BLaER1 (cell line): ENCODE measurements at regions not wholly inside any gene's neighbourhood (a gene's known extent, or its start where the extent isn't known, plus 50 kb on each side); places are given as distances from the start of the nearest gene placed in this dataset.
"Not testable (repeated sequence)": the region's sequence is repeated elsewhere in the genome, so short reads cannot be mapped to it uniquely, and the experiment has no call there.

Source experiments
- H3K27ac ChIP-seq: shearing (Covaris generic); formaldehyde crosslinking; 2 replicates; pipeline ENCODE4 v1.8.1; 2022
- H3K27me3 ChIP-seq: shearing (Covaris generic); formaldehyde crosslinking; 2 replicates; pipeline ENCODE4 v1.8.1; 2022
- H3K36me3 ChIP-seq: shearing (Covaris generic); formaldehyde crosslinking; 2 replicates; pipeline ENCODE4 v1.8.1; 2022
- H3K4me1 ChIP-seq: shearing (Covaris generic); formaldehyde crosslinking; 2 replicates; pipeline ENCODE4 v1.8.1; 2022
- H3K4me2 ChIP-seq: shearing (Covaris generic); formaldehyde crosslinking; 2 replicates; pipeline ENCODE4 v1.8.1; 2022
- H3K4me3 ChIP-seq: shearing (Covaris generic); formaldehyde crosslinking; 2 replicates; pipeline ENCODE4 v1.8.1; 2022
- H3K9ac ChIP-seq: shearing (Covaris generic); formaldehyde crosslinking; 2 replicates; pipeline ENCODE4 v1.8.1; 2022
- H3K9me3 ChIP-seq: shearing (Covaris generic); formaldehyde crosslinking; 2 replicates; pipeline ENCODE4 v1.8.1; 2022
- H4K20me1 ChIP-seq: shearing (Covaris generic); formaldehyde crosslinking; 2 replicates; pipeline ENCODE4 v1.8.1; 2022
- Cebpa-rat ChIP-seq: shearing (Covaris generic); IDR thresholded peaks from 2 replicates; pipeline ENCODE4 v1.8.1; 2022

DNA sequence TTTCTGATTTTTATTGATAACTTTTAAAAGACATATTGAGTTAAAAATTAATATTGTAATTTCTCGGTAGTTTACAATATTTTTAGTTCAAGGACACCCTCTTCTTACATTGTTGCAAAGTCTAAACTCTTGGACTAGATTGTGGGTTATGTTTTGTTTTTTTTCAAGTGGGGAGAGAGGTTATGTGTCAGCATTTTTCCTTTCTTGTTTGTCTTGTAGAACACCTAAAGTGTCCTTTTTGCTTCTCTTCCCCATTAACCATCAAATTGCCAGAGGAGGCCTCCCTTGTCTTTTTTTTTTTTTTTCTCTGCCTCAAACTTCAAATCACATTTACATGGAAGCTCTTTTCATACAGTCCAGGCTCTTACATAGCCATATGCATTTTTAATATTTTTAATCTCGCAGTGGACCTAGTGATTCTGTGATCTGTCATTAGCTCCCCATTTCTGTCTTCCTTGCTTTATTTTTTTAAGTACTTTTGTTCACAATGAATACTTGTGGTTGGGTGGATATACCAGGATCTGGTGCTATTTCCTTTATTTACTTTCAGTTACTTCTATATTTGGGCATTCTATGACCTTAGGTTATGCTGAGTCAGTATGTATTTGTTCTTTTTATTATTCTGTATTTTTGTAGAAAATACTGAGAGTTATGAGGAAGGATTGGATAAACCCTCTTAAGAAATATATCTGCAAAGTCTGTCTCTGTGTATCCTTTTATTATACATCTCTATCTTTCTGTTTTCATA is 2280.6 kb upstream of the ACO1 start:
- Histone ChIP-seq H3K27ac (no peak overlapping the region), H3K36me3 (no peaks in the 10 kb centered on the region), H3K27me3 (no peaks in the 10 kb centered on the region), H4K20me1 (no peaks in the 10 kb centered on the region), H3K9ac (no peak overlapping the region), H3K4me1 (no peaks in the 10 kb centered on the region), H3K4me2 (no peak overlapping the region), H3K9me3 (no peaks in the 10 kb centered on the region), H3K4me3 (no peak overlapping the region)
- TF ChIP-seq Cebpa-rat = no peak

GRCh38 chr9:30107134-30107533 is 2277.3 kb upstream of the ACO1 start:
- not testable (repeated sequence) for H3K27ac ChIP-seq, H3K4me2 ChIP-seq, H3K4me1 ChIP-seq, H3K4me3 ChIP-seq, H3K9me3 ChIP-seq, H3K9ac ChIP-seq, H3K27me3 ChIP-seq, H4K20me1 ChIP-seq, H3K36me3 ChIP-seq

DNA sequence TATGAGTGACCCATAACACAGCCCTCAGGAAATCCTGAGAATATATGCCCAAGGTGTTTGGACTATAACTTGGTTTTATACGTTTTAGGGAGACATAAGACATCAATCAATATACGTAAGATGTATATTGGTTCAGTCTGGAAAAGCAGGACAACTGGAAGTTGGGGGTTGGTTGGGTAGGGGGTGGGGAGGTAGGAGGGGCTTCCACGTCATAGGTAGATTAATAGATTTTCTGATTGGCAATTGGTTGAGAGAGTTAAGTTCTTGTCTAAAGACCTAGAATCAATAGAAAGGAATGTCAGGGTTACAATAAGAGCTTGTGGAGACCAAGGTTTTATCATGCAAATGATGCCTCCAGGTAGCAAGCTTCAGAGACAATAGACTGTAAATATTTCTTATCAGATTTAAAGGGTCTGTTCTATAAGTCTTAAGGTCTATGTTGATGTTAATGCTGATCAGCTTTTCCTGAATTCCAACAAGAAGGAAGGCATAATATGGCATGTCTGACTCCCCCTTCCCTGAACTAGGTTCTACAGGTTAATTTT is 2267.7 kb upstream of the ACO1 start:
- Histone ChIP-seq H3K9me3 (no peaks in the 10 kb centered on the region), H3K4me3 (no peak overlapping the region), H3K27me3 (no peaks in the 10 kb centered on the region), H3K27ac (no peak overlapping the region), H3K36me3 (no peaks in the 10 kb centered on the region), H3K4me2 (no peak overlapping the region), H4K20me1 (no peaks in the 10 kb centered on the region), H3K4me1 (no peaks in the 10 kb centered on the region), H3K9ac (no peak overlapping the region)
- TF ChIP-seq Cebpa-rat = no peak

DNA sequence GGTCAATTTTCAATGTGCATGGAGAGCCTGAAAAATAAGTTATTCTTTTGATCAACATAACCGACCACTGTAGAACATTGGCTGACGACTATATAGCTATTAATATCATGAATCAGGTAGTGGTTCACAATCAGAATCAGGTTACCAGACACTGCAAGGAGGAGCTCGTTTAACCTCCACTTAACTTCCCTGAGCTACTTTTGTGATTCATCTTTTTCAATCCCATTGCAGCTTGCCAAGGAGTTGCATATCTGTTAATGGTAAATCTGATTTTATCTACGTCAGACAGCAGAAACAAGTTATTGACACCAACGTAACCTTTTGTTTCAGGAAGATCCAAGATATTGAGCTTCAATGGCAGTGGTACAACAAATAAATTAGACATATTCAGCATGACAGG is 2263.8 kb upstream of the ACO1 start:
- Histone ChIP-seq H3K4me3 (no peak overlapping the region), H3K4me1 (no peaks in the 10 kb centered on the region), H3K9me3 (no peaks in the 10 kb centered on the region), H3K36me3 (no peaks in the 10 kb centered on the region), H3K4me2 (no peak overlapping the region), H3K27ac (no peak overlapping the region), H3K27me3 (no peaks in the 10 kb centered on the region), H3K9ac (no peak overlapping the region), H4K20me1 (no peaks in the 10 kb centered on the region)
- TF ChIP-seq Cebpa-rat = no peak

DNA sequence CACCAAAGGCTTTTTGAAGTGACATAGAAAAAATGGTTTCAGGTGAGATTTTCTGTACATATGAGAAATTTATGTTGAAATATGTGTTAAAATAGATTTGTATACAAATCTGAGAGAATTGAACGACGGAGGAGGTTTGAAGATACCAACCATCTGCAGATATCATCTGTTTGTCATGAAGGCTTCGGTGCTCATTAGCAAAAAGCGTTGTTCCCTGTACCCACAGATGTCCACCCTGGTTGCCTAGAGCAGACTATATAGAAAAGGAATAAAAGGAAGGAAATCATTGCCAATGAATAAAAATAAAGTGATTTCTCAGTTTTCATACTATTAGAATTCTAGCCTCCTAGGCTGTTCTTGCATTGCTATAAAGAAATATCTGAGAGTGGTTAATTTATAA is 2262.8 kb upstream of the ACO1 start:
- H3K4me1 ChIP-seq = no peaks in the 10 kb centered on the region
- H3K9ac ChIP-seq = no peak overlapping the region
- H3K4me2 ChIP-seq = no peak overlapping the region
- no peak overlapping the region for H3K27ac ChIP-seq
- no peaks in the 10 kb centered on the region for H3K36me3 ChIP-seq
- no peak for TF ChIP-seq Cebpa-rat
- no peaks in the 10 kb centered on the region for H3K9me3 ChIP-seq
- H3K27me3 ChIP-seq = no peaks in the 10 kb centered on the region
- H3K4me3 ChIP-seq = no peak overlapping the region
- H4K20me1 ChIP-seq = no peaks in the 10 kb centered on the region

DNA sequence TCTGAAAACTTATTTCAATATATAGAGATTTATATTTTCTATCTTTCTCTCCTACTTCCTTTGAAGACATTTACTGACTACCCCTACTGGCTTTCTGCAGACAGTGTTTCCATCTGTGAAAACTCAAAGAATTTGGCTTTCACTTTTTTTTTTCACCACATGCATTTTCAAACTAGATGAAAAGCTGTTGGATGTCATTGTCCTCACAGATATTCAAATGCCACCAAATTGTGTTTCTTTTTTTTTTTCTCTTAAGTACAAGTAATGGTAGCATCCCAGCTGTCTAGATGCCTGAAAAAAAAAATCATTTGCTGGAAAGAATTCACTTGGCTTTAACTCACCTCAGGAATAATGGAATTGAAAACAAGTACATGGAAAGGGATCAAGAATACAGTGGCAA is 2258.6 kb upstream of the ACO1 start:
- H3K9me3 ChIP-seq = no peaks in the 10 kb centered on the region
- no peak overlapping the region for H3K4me3 ChIP-seq
- no peaks in the 10 kb centered on the region for H4K20me1 ChIP-seq
- no peaks in the 10 kb centered on the region for H3K4me1 ChIP-seq
- H3K4me2 ChIP-seq = no peak overlapping the region
- no peak overlapping the region for H3K9ac ChIP-seq
- no peaks in the 10 kb centered on the region for H3K27me3 ChIP-seq
- no peak for TF ChIP-seq Cebpa-rat
- no peaks in the 10 kb centered on the region for H3K36me3 ChIP-seq
- no peak overlapping the region for H3K27ac ChIP-seq

GRCh38 chr9:30127371-30127770 is 2257.1 kb upstream of the ACO1 start:
- Histone ChIP-seq H3K36me3 (no peaks in the 10 kb centered on the region), H3K9ac (no peak overlapping the region), H3K9me3 (no peaks in the 10 kb centered on the region), H3K4me3 (no peak overlapping the region), H3K27me3 (no peaks in the 10 kb centered on the region), H3K4me1 (no peaks in the 10 kb centered on the region), H3K4me2 (no peak overlapping the region), H3K27ac (no peak overlapping the region), H4K20me1 (no peaks in the 10 kb centered on the region)
- TF ChIP-seq Cebpa-rat = no peak

- H3K27me3 ChIP-seq = no peaks in the 10 kb centered on the region
- no peak for TF ChIP-seq Cebpa-rat
- H3K4me1 ChIP-seq = no peaks in the 10 kb centered on the region
- no peaks in the 10 kb centered on the region for H4K20me1 ChIP-seq
- H3K9ac ChIP-seq = no peak overlapping the region
- no peaks in the 10 kb centered on the region for H3K9me3 ChIP-seq
- H3K4me3 ChIP-seq = no peak overlapping the region
- no peak overlapping the region for H3K27ac ChIP-seq
- no peak overlapping the region for H3K4me2 ChIP-seq
- no peaks in the 10 kb centered on the region for H3K36me3 ChIP-seq
Observed at GRCh38 chr9:30140407-30140806, 2244.0 kb upstream of the ACO1 start.

DNA sequence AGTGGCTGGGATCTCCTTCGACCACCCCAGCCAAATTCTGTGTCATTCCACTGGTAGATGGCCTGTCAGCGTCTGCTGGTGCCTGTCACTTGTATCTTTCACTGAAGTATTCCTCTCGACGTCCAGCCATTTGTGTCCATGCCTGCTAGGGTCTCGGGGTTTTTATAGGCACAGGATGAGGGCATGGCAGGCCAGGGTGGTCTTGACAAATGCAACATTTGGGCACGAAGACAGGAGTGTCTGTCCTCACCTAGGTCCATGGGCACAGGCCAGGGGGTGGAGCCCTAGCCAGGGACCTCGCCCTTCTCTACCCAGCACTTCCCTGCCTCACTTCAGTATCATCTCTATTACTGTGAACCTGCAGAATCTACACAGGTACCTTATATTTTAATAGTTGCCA is 2223.9 kb upstream of the ACO1 start:
- no peak overlapping the region for H3K4me3 ChIP-seq
- no peak overlapping the region for H3K27ac ChIP-seq
- H3K36me3 ChIP-seq = no peaks in the 10 kb centered on the region
- no peak overlapping the region for H3K4me2 ChIP-seq
- H3K27me3 ChIP-seq = no peaks in the 10 kb centered on the region
- H3K4me1 ChIP-seq = no peaks in the 10 kb centered on the region
- H3K9ac ChIP-seq = no peak overlapping the region
- no peaks in the 10 kb centered on the region for H4K20me1 ChIP-seq
- no peak for TF ChIP-seq Cebpa-rat
- H3K9me3 ChIP-seq = no peaks in the 10 kb centered on the region

DNA sequence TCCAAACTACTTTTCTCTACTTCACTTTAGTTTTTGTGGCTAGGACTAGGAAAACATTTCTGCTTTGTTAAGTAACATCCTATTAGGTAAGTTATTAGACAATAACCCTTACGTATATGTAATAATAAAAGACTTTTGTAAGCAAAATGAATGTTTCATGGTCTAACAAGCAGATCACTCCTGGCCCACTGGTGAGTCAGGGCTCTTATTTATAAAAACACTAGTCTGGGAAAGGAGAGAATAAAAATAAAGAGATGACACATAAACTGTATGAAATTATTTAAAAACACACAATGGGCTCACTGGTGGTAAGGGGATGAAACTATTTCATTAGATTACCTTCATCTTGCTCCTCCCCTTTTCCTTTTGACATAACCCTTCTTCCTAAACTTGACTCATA is 2212.2 kb upstream of the ACO1 start:
- Histone ChIP-seq H3K27ac (no peak overlapping the region), H3K9ac (no peak overlapping the region), H3K4me3 (no peak overlapping the region), H3K27me3 (no peaks in the 10 kb centered on the region), H3K4me1 (no peaks in the 10 kb centered on the region), H4K20me1 (no peaks in the 10 kb centered on the region), H3K36me3 (no peaks in the 10 kb centered on the region), H3K9me3 (peaks cover 4% of the 10 kb centered on the region; the same call in 1 of the 2 replicates), H3K4me2 (no peak overlapping the region)
- no peak for TF ChIP-seq Cebpa-rat

GRCh38 chr9:30178610-30179009 is 2205.8 kb upstream of the ACO1 start:
- no peaks in the 10 kb centered on the region for H4K20me1 ChIP-seq
- H3K4me1 ChIP-seq = no peaks in the 10 kb centered on the region
- no peak overlapping the region for H3K9ac ChIP-seq
- no peak overlapping the region for H3K27ac ChIP-seq
- no peak overlapping the region for H3K4me2 ChIP-seq
- H3K36me3 ChIP-seq = no peaks in the 10 kb centered on the region
- H3K9me3 ChIP-seq = no peaks in the 10 kb centered on the region
- TF ChIP-seq Cebpa-rat = no peak
- H3K27me3 ChIP-seq = no peaks in the 10 kb centered on the region
- no peak overlapping the region for H3K4me3 ChIP-seq
